ENCODE measurements at regions not wholly inside any gene's neighbourhood (a gene's known extent, or its start where the extent isn't known, plus 50 kb on each side); places are given as distances from the start of the nearest gene placed in this dataset.

GRCh38 chr14:36021591-36022320, 154.8 kb downstream of the PTCSC3 start:
- intact Hi-C loops (cut with micrococcal nuclease) = no loop called here
- no peak for DNase-seq (ENCODE audit: low read depth, low spot score)
- H3K9ac ChIP-seq (ENCODE audit: low read length) = no peak overlapping the region
- H3K4me3 ChIP-seq (replicated peaks in 1 of 2; ENCODE audit: low read depth in 1 of 2, low read length in 2 of 2) = no peak overlapping the region
- H3K4me2 ChIP-seq (ENCODE audit: low read length) = no peak overlapping the region
- H3K27me3 ChIP-seq (ENCODE audit: insufficient read depth, low read length) = no peaks in the 10 kb centered on the region
- CTCF ChIA-PET = interaction anchor here (0.8 kb wide), 1 partner anchor 48 kb away, joined by 3 read pairs; no protein-coding TSS in a partner anchor
- no TSS peak for BruUV-seq (replicated peaks)
- TF ChIP-seq ELF1 (IDR thresholded peaks at IDR 0.05; ENCODE audit: borderline replicate concordance, low read depth) = no peak
- TF ChIP-seq ZBTB33 (IDR thresholded peaks at IDR 0.05; ENCODE audit: extremely low read depth, insufficient replicate concordance, low read length) = no peak
- ATAC-seq = no peak
- H3K27ac ChIP-seq (ENCODE audit: low read depth, low read length) = no peak overlapping the region
- RAD21 ChIA-PET (ENCODE audit: low non-redundant PET in 1 of 2, low total read pairs in 2 of 2, uncharacterized antibody in 2 of 2, unreplicated experiment in 2 of 2) = no interaction called here
- no peaks in the 10 kb centered on the region for H3K4me1 ChIP-seq (ENCODE audit: control insufficient read depth in 1 of 2, insufficient read depth in 2 of 2, low read length in 2 of 2)
- H3K9me2 ChIP-seq (ENCODE audit: insufficient read depth) = no peaks in the 10 kb centered on the region
- H3K79me2 ChIP-seq (ENCODE audit: insufficient read depth, low read length) = no peaks in the 10 kb centered on the region
- no peak overlapping the region for H2AFZ ChIP-seq (ENCODE audit: low read depth, low read length, poor library complexity, severe bottlenecking)
- H4K20me1 ChIP-seq (ENCODE audit: insufficient read depth) = no peaks in the 10 kb centered on the region
- POLR2A ChIA-PET = no interaction called here
- H3K36me3 ChIP-seq (ENCODE audit: control insufficient read depth in 1 of 2, insufficient read depth in 2 of 2, low read length in 2 of 2) = no peaks in the 10 kb centered on the region
- H3K9me3 ChIP-seq (ENCODE audit: control insufficient read depth in 1 of 2, insufficient read depth in 1 of 2, low read depth in 1 of 2, low read length in 2 of 2) = no peaks in the 10 kb centered on the region

- DNase-seq (ENCODE audit: low read depth, low spot score) = no peak
- Histone ChIP-seq H3K9ac (ENCODE audit: low read length) (no peak overlapping the region), H2AFZ (ENCODE audit: low read depth, low read length, poor library complexity, severe bottlenecking) (no peak overlapping the region), H3K4me1 (ENCODE audit: control insufficient read depth in 1 of 2, insufficient read depth in 2 of 2, low read length in 2 of 2) (no peaks in the 10 kb centered on the region), H3K4me2 (ENCODE audit: low read length) (no peak overlapping the region), H3K27me3 (ENCODE audit: insufficient read depth, low read length) (no peaks in the 10 kb centered on the region), H3K4me3 (replicated peaks in 1 of 2; ENCODE audit: low read depth in 1 of 2, low read length in 2 of 2) (no peak overlapping the region), H3K27ac (ENCODE audit: low read depth, low read length) (no peak overlapping the region), H3K9me3 (ENCODE audit: control insufficient read depth in 1 of 2, insufficient read depth in 1 of 2, low read depth in 1 of 2, low read length in 2 of 2) (no peaks in the 10 kb centered on the region), H3K9me2 (ENCODE audit: insufficient read depth) (no peaks in the 10 kb centered on the region), H3K79me2 (ENCODE audit: insufficient read depth, low read length) (no peaks in the 10 kb centered on the region), H4K20me1 (ENCODE audit: insufficient read depth) (no peaks in the 10 kb centered on the region), H3K36me3 (ENCODE audit: control insufficient read depth in 1 of 2, insufficient read depth in 2 of 2, low read length in 2 of 2) (no peaks in the 10 kb centered on the region)
- ATAC-seq = no peak
- RAD21 ChIA-PET (ENCODE audit: low non-redundant PET in 1 of 2, low total read pairs in 2 of 2, uncharacterized antibody in 2 of 2, unreplicated experiment in 2 of 2) = no interaction called here
- CTCF ChIA-PET = no interaction called here
- TF ChIP-seq MAX (IDR thresholded peaks at IDR 0.05) (no peak), TCF7L2 (IDR thresholded peaks at IDR 0.05; ENCODE audit: borderline replicate concordance, extremely low read depth, insufficient read depth, insufficient read length) (no peak), CTCF (IDR thresholded peaks at IDR 0.05 in 2 of 3, conservative IDR thresholded peaks at IDR 0.05 in 1 of 3; ENCODE audit: borderline replicate concordance in 1 of 3, insufficient read depth in 1 of 3, low read depth in 2 of 3, low read length in 2 of 3) (no peak), POLR2AphosphoS5 (IDR thresholded peaks at IDR 0.05; ENCODE audit: low read depth, low read length) (no peak), POLR2A (IDR thresholded peaks at IDR 0.05; ENCODE audit: borderline replicate concordance, extremely low read depth, insufficient read depth, insufficient read length) (no peak), ZBTB33 (IDR thresholded peaks at IDR 0.05; ENCODE audit: extremely low read depth, insufficient replicate concordance, low read length) (no peak), FOSL1 (IDR thresholded peaks at IDR 0.05; ENCODE audit: low read depth) (no peak), ELF1 (IDR thresholded peaks at IDR 0.05; ENCODE audit: borderline replicate concordance, low read depth) (no peak), CBX3 (IDR thresholded peaks at IDR 0.05; ENCODE audit: low read depth) (no peak), EZH2phosphoT487 (IDR thresholded peaks at IDR 0.05; ENCODE audit: borderline replicate concordance) (no peak), JUND (IDR thresholded peaks at IDR 0.05) (no peak), RAD21 (IDR thresholded peaks at IDR 0.05; ENCODE audit: low read depth) (no peak)
- BruUV-seq (replicated peaks) = no TSS peak
- POLR2A ChIA-PET = no interaction called here
- intact Hi-C loops (cut with micrococcal nuclease) = no loop called here
These were observed 155.5 kb downstream of the PTCSC3 start for GRCh38 chr14:36021030-36021422.

Data from HCT116 (cell line).